ENCODE measurements at regions not wholly inside any gene's neighbourhood (a gene's known extent, or its start where the extent isn't known, plus 50 kb on each side); places are given as distances from the start of the nearest gene placed in this dataset.

- H3K27ac ChIP-seq, result no peak overlapping the region
- ChIA-PET CTCF (no interaction called here), POLR2A (ENCODE audit: low non-redundant PET) (no interaction called here)
- TF ChIP-seq CTCF (conservative IDR thresholded peaks at IDR 0.05; ENCODE audit: low read depth), result no peak
- no peak for DNase-seq (ENCODE audit: low spot score)
These were observed 422.7 kb upstream of the PAPPA start for GRCh38 chr9:115730845-115731244.

- TF ChIP-seq CTCF (conservative IDR thresholded peaks at IDR 0.05; ENCODE audit: low read depth), result no peak
- H3K27ac ChIP-seq, result no peak overlapping the region
- no peak for DNase-seq (ENCODE audit: low spot score)
- ChIA-PET POLR2A (ENCODE audit: low non-redundant PET) (no interaction called here), CTCF (interaction anchor here (0.6 kb wide), 1 partner anchor 39 kb away, joined by 3 read pairs; no protein-coding TSS in a partner anchor)
These were observed 420.1 kb upstream of the PAPPA start for GRCh38 chr9:115733318-115734110.

- CTCF ChIA-PET, result no interaction called here
These were observed 414.3 kb upstream of the PAPPA start for GRCh38 chr9:115739096-115739875.

GRCh38 chr9:115740986-115741385 lies 412.6 kb upstream of the PAPPA start:
- DNase-seq (ENCODE audit: low spot score), result no peak
- POLR2A ChIA-PET (ENCODE audit: low non-redundant PET), result no interaction called here

More at GRCh38 chr9:115739096-115739875, 414.3 kb upstream of the PAPPA start:
- no peak overlapping the region for H3K27ac ChIP-seq
- POLR2A ChIA-PET (ENCODE audit: low non-redundant PET), result no interaction called here
- no peak for TF ChIP-seq CTCF (conservative IDR thresholded peaks at IDR 0.05; ENCODE audit: low read depth)
- no peak for DNase-seq (ENCODE audit: low spot score)

GRCh38 chr9:115743709-115744605 lies 409.6 kb upstream of the PAPPA start:
- ChIA-PET CTCF (no interaction called here), POLR2A (ENCODE audit: low non-redundant PET) (no interaction called here)
- no peak for DNase-seq (ENCODE audit: low spot score)
- no peak for TF ChIP-seq CTCF (conservative IDR thresholded peaks at IDR 0.05; ENCODE audit: low read depth)
- no peak overlapping the region for H3K27ac ChIP-seq

More at GRCh38 chr9:115740986-115741385, 412.6 kb upstream of the PAPPA start:
- TF ChIP-seq CTCF (conservative IDR thresholded peaks at IDR 0.05; ENCODE audit: low read depth), result no peak
- CTCF ChIA-PET, result no interaction called here
- H3K27ac ChIP-seq, result no peak overlapping the region

GRCh38 chr9:115746496-115746895 lies 407.1 kb upstream of the PAPPA start:
- DNase-seq (ENCODE audit: low spot score), result no peak
- TF ChIP-seq CTCF (conservative IDR thresholded peaks at IDR 0.05; ENCODE audit: low read depth), result no peak
- no peak overlapping the region for H3K27ac ChIP-seq
- ChIA-PET POLR2A (ENCODE audit: low non-redundant PET) (no interaction called here), CTCF (no interaction called here)

Data from RWPE1 (cell line).